K562 (cell line): ENCODE measurements at regions not wholly inside any gene's neighbourhood (a gene's known extent, or its start where the extent isn't known, plus 50 kb on each side); places are given as distances from the start of the nearest gene placed in this dataset.

Source experiments
- ZNF184 ChIP-seq: sonication (generic); formaldehyde crosslinking; IDR thresholded peaks from 2 replicates; pipeline ENCODE4 v1.5.0; 2020; ENCODE audit warnings: missing genetic modification reagents
- ZNF23 ChIP-seq: fragments of 250-450 bp; sonication (Bioruptor Pico); IDR thresholded peaks from 2 replicates; pipeline ENCODE4 v1.4.0; 2020; ENCODE audit warnings: mild to moderate bottlenecking
- ZNF445 ChIP-seq: fragments of 250-450 bp; sonication (Bioruptor Pico); IDR thresholded peaks from 2 replicates; pipeline ENCODE4 v1.4.0; 2020; ENCODE audit warnings: low read depth, mild to moderate bottlenecking, moderate library complexity
- TF ChIP-seq, protein P1 (sequence below): sonication (generic); formaldehyde crosslinking; IDR thresholded peaks from 2 replicates; pipeline ENCODE4 v1.8.1; 2023; ENCODE audit warnings: mild to moderate bottlenecking, missing genetic modification reagents
- TF ChIP-seq, protein P2 (sequence below): fragments of 450-650 bp; IDR thresholded peaks from 2 replicates; pipeline ENCODE4 v1.6.1; 2016
- TF ChIP-seq, protein P3 (sequence below), 2 experiments: fragments of 450-650 bp in 1 of 2; IDR thresholded peaks; 2 replicates each; pipeline ENCODE4 v1.6.1; 2011 to 2017; ENCODE audit warnings: low read depth in 2 of 2, antibody characterized with exemption in 1 of 2, borderline replicate concordance in 1 of 2, low read length in 1 of 2, mild to moderate bottlenecking in 1 of 2, mixed read lengths in 1 of 2; ENCODE audit not compliant: control insufficient read depth in 1 of 2

DNA sequence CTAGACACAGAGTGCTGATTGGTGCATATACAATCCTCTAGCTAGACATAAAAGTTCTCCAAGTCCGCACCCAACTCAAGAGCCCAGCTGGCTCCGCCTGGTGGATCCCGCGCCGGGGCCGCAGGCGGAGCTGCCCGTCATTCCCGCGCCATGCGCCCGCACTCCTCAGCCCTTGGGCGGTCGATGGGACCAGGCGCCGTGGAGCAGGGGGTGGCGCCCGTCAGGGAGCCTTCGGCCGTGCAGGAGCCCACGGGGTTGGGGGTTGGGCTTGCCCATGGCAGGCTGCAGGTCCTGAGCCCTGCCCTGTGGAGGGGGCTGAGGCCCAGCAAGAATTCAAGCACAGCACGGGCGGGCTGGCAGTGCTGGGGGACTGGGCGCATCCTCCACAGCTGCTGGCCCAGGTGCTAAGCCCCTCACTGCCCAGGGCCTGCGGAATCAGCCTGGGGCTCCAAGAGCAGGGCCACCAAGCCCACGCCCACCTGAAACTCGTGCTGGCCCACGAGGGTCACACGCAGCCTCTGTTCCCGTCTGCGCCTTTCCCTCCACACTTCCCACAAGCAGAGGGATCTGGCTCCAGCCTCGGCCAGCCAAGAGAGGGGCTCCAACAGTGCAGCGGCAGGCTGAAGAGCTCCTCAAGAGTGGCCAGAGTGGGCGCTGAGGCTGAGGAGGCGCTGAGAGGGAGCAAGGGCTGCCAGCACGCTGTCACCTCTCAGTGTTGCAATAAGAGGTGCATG lies 604.2 kb upstream of the POM121L12 start (continued):
- TF ChIP-seq, protein P1, sequence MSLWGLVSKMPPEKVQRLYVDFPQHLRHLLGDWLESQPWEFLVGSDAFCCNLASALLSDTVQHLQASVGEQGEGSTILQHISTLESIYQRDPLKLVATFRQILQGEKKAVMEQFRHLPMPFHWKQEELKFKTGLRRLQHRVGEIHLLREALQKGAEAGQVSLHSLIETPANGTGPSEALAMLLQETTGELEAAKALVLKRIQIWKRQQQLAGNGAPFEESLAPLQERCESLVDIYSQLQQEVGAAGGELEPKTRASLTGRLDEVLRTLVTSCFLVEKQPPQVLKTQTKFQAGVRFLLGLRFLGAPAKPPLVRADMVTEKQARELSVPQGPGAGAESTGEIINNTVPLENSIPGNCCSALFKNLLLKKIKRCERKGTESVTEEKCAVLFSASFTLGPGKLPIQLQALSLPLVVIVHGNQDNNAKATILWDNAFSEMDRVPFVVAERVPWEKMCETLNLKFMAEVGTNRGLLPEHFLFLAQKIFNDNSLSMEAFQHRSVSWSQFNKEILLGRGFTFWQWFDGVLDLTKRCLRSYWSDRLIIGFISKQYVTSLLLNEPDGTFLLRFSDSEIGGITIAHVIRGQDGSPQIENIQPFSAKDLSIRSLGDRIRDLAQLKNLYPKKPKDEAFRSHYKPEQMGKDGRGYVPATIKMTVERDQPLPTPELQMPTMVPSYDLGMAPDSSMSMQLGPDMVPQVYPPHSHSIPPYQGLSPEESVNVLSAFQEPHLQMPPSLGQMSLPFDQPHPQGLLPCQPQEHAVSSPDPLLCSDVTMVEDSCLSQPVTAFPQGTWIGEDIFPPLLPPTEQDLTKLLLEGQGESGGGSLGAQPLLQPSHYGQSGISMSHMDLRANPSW (CRISPR knock-in tag), result no peak
- TF ChIP-seq, protein P2, sequence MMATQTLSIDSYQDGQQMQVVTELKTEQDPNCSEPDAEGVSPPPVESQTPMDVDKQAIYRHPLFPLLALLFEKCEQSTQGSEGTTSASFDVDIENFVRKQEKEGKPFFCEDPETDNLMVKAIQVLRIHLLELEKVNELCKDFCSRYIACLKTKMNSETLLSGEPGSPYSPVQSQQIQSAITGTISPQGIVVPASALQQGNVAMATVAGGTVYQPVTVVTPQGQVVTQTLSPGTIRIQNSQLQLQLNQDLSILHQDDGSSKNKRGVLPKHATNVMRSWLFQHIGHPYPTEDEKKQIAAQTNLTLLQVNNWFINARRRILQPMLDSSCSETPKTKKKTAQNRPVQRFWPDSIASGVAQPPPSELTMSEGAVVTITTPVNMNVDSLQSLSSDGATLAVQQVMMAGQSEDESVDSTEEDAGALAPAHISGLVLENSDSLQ, result no peak
- TF ChIP-seq, protein P3, sequence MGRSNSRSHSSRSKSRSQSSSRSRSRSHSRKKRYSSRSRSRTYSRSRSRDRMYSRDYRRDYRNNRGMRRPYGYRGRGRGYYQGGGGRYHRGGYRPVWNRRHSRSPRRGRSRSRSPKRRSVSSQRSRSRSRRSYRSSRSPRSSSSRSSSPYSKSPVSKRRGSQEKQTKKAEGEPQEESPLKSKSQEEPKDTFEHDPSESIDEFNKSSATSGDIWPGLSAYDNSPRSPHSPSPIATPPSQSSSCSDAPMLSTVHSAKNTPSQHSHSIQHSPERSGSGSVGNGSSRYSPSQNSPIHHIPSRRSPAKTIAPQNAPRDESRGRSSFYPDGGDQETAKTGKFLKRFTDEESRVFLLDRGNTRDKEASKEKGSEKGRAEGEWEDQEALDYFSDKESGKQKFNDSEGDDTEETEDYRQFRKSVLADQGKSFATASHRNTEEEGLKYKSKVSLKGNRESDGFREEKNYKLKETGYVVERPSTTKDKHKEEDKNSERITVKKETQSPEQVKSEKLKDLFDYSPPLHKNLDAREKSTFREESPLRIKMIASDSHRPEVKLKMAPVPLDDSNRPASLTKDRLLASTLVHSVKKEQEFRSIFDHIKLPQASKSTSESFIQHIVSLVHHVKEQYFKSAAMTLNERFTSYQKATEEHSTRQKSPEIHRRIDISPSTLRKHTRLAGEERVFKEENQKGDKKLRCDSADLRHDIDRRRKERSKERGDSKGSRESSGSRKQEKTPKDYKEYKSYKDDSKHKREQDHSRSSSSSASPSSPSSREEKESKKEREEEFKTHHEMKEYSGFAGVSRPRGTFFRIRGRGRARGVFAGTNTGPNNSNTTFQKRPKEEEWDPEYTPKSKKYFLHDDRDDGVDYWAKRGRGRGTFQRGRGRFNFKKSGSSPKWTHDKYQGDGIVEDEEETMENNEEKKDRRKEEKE (IDR thresholded peaks at IDR 0.05; ENCODE audit: borderline replicate concordance in 1 of 2, control insufficient read depth in 1 of 2, low read depth in 2 of 2, low read length in 1 of 2), result no peak
- TF ChIP-seq ZNF23 (CRISPR knock-in tag) (no peak), ZNF445 (CRISPR knock-in tag) (no peak), ZNF184 (CRISPR knock-in tag) (no peak)
